HG03575 (cell line): ENCODE measurements at regions not wholly inside any gene's neighbourhood (a gene's known extent, or its start where the extent isn't known, plus 50 kb on each side); places are given as distances from the start of the nearest gene placed in this dataset.
"Not testable (repeated sequence)": the region's sequence is repeated elsewhere in the genome, so short reads cannot be mapped to it uniquely, and the experiment has no call there.

Experiments used
- ATAC-seq: cut with Tn5 transposase; IDR thresholded peaks from one replicate; pipeline ENCODE4 v1.9.1; 2021; ENCODE audit not compliant: unreplicated experiment, insufficient number of reproducible peaks, low FRiP score; ENCODE audit errors: extremely low read depth

DNA sequence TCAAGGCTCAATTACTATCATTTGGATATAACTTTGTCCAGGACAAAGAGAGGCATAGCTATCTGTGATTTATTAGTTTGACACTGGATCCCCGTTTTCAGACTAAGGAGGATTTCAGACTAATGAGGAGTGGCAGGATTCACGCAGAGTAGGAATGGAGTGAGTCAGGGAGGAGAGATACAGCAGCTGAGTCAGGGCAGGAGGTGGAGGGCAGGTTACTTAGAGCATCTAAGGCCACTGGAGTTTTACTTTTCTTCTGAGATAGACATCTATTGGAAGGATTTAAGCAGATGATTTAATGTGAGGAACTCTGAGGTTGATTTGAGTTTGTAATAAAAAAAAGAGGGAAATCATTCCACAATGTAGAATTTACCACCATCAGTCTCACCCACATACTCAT is 110.6 kb downstream of the RPIA start:
- ATAC-seq = not testable (repeated sequence)

- no peak for ATAC-seq
These were observed 115.9 kb downstream of the RPIA start for GRCh38 chr2:88807237-88807962.

DNA sequence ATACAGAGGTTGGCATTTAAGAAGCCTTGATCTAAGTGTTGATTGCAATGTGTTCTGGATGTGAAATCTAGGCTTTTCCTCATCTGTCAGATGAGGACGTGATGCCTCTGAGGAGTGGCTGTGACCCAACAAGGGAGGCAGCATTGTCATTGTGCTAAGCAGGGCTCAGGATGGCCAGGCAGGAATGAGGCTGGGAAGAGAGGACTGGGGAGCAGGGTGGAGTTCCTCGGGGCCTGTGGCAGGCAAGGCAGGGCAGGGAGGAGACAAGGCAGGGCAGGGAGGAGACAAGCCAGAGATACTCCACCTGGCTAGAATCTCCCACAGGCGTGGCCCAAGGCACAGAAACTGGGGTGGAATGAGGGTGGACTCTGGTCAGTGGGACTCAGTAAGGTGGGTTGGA is 116.6 kb downstream of the RPIA start:
- no peak for ATAC-seq

GRCh38 chr2:88808652-88809051 is 117.2 kb downstream of the RPIA start:
- no peak for ATAC-seq

DNA sequence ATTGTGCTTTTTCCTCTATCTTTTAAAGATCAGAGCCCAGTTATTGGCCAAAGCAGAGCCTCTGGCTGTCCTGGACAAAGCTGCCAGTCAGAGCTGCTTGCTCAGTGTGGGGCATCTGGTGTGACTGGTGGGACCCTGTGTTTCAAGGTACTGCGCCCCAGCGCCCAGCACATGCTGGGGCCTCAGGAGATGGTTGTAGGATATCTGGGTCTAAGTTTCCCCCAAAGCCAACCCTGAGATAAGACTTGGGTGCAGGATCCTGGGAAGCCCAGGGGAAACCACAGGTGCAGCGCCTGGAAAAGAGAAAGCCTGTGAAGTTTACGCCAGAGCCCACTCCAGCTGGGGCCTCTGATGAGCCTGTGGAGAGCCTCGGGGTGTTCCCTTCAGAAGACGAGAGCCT is 117.7 kb downstream of the RPIA start:
- ATAC-seq = no peak

DNA sequence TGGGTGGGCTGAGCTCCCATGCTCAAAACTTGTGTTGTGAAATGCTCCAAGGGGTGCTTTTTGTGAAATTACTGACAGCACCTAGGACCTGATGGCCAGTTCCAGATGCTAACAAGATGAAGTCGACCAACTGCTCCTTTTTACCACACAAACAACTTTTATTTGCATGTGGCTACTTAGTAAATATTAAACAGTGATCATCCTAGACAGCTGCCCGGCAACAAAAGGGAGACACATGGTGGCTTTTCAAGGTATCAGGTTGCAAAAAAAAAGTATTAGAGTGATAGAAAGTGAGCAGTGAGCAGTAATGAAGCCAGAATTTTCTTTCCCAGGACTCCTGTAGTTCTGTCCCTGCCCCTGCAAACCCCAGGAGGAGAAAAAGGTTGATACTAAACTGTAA is 118.5 kb downstream of the RPIA start:
- ATAC-seq = no peak

GRCh38 chr2:88810488-88810887 is 119.0 kb downstream of the RPIA start:
- no peak for ATAC-seq

DNA sequence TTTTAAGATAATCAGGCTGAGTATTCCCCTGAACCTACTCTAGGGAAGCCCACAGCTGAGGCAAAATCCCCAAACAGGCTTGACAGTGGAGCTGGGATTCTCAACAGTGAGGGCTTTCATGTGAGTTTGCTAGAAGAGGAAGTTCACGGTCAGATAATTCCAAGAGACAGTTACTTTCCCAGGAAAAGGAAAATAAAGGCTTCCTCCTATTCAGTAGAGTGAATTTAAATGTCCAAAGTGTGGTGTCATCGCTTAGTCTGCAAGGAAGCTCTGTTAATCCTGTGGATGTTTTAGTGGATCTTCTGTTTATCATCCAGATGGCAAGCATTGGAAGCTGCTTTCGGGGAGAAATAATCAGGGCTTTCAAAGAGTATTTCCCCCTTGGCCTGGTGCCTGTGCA is 119.8 kb downstream of the RPIA start:
- ATAC-seq = no peak

GRCh38 chr2:88811681-88812080 is 120.2 kb downstream of the RPIA start:
- no peak for ATAC-seq

DNA sequence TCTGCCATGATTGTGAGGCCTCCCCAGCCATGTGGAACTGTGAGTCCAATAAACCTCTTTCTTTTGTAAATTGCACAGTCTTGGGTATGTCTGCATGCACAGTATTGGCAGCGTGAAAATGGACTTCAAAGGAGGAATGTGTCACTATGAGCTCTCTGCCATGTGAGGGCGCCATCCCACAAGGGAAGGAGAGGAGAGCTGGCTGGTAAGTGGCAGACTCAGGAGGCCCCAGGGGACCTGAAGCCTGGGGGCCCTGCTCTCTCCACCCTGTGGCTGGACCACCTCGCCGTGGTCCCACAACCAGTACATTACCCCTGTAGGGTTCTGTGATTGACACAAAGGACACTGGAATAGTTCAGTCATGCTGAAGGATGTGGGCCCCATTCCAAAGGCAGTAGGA is 122.1 kb downstream of the RPIA start:
- no peak for ATAC-seq

- ATAC-seq = no peak
These were observed 123.8 kb downstream of the RPIA start for GRCh38 chr2:88815282-88815681.

GRCh38 chr2:88815697-88816096 is 124.2 kb downstream of the RPIA start:
- no peak for ATAC-seq

GRCh38 chr2:88818381-88818780 is 126.9 kb downstream of the RPIA start:
- no peak for ATAC-seq

DNA sequence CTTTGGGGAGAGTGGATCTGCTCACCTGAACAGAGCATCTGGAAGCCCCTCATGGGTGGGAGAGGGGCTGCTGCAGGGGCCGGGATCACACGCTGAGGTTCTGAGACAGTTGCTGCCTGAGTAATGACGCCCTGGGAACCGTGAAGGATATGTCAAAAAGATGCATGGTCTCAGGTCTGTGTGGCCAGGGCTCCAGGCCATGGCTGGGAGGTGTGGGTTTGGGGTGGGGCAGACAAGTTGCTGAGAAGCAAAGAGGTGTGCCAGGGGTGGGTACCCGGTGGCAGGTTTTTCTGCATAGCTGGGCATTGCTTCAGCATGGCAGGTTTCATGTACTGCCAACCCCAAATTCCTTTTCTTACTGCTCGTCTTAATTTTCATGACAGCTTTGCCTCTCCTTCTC is 133.5 kb downstream of the RPIA start:
- no peak for ATAC-seq

- no peak for ATAC-seq
These were observed 134.9 kb downstream of the RPIA start for GRCh38 chr2:88826399-88826798.

DNA sequence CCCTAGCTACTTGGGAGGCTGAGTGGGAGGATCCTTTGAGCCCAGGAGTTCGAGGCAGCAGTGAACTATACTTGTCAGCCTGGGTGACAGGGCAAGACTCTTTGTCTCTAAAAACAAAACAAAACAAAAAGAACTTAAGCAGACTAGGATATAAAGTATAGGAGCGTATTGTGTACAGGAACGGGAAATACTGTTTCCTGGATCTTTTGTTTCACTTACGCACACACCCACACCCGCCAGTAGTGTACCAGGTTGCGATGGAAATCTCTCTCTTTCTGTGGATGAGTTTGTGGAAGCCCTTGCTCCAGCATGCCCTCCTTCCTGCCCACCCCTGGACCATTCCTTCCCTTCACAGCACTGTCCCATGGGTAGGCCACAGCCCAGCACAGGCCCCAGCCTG is 136.3 kb downstream of the RPIA start:
- ATAC-seq = no peak

- no peak for ATAC-seq
These were observed 137.1 kb downstream of the RPIA start for GRCh38 chr2:88828397-88829137.

DNA sequence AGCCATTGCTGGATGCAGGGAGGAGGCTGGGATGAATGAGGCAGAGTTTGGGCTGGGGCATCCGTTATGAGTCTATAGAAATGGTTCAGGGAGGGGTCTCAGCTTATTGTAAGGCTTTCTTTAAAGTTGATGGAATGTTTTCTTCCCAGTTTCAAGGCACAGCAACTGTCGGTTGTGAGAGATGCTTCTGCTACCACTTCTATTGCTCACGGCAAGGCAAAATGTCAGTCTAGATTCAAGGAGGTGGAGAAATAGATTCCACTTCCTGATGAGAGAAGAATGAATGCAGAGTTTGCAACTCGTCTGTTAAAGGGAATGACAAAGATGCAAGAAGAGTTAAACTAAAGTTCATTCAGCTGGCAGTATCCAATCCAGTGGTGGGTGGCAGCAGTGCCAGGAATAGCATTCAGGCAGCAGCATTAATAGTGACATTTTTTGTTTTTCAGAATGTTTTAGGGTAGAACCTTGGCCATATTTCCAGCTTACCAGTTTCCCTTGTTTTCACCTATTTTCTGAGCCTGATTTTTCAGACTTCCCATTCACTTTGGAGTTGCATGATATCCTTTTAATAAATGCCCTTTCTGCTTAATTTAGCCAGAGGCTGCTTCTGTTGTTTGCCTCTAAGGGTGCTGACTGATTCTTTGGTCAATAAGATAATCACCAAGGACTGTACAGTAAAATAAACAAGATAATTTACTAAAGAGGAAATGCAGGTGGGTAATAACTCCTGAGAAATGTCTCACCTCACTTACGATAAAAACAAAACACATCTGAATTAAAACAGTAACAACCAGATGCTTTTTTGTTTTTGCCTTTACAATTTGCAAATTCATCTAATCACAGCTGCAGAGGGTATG is 138.4 kb downstream of the RPIA start:
- ATAC-seq = no peak

DNA sequence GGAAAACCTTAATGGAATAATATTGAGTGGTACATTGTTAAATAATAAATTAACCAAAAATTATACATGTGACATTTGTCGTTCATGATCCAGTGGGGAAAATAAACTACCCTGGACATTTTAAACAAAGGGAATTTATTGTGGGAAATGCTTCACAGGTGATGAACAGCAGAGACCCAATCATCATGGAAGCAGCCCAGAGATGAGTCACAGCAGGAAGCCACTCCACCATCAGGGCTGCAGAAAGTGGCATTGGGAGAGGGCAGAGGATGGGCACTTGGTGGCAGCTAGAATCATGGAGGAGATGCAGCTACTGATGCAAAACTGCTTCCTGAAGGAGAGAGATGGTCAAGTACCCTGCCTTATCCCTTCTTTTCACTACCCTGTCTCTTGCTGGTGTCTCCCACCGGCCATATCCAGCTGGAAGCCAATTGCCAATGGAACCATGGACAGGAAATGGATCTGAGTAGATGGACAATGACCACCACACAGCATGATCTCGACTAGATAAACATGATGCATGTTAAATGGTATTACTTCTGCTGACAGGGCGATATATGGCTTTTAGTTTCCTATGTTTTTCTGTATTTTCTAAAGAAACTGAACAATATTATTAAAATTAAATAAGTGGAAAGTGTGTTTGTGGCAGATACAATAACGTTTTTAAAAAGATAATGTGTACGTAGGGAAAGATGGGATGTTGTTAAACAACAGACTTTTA is 139.8 kb downstream of the RPIA start:
- ATAC-seq = no peak
